ENCODE measurements at regions not wholly inside any gene's neighbourhood (a gene's known extent, or its start where the extent isn't known, plus 50 kb on each side); places are given as distances from the start of the nearest gene placed in this dataset.

GRCh38 chr12:39240587-39240986 is 202.3 kb downstream of the KIF21A start:
- Histone ChIP-seq H3K36me3 (no peaks in the 10 kb centered on the region), H3K9me3 (replicated peaks) (no peaks in the 10 kb centered on the region), H3K4me3 (no peak overlapping the region), H3K4me1 (peaks cover 29% of the 10 kb centered on the region), H3K27me3 (no peaks in the 10 kb centered on the region), H3K27ac (no peak overlapping the region)
- no peak for DNase-seq

GRCh38 chr12:39239490-39240486 is 203.1 kb downstream of the KIF21A start:
- peak in 1 of 2 experiments; percentile 46 for DNase-seq
- H3K27ac ChIP-seq: peak overlapping the region; percentile 33
- no peaks in the 10 kb centered on the region for H3K9me3 ChIP-seq (replicated peaks)
- no peaks in the 10 kb centered on the region for H3K36me3 ChIP-seq
- no peaks in the 10 kb centered on the region for H3K27me3 ChIP-seq
- peaks cover 29% of the 10 kb centered on the region for H3K4me1 ChIP-seq
- H3K4me3 ChIP-seq: no peak overlapping the region

GRCh38 chr12:39237004-39237403 is 205.9 kb downstream of the KIF21A start:
- Histone ChIP-seq H3K9me3 (replicated peaks) (no peaks in the 10 kb centered on the region; the same call in 1 of the 2 replicates), H3K4me1 (peaks cover 29% of the 10 kb centered on the region)

GRCh38 chr12:39235990-39236767 is 206.7 kb downstream of the KIF21A start:
- Histone ChIP-seq H3K9me3 (replicated peaks) (no peaks in the 10 kb centered on the region; the same call in 1 of the 2 replicates), H3K27ac (no peak overlapping the region; the same call in 1 of the 2 replicates), H3K4me1 (peaks cover 29% of the 10 kb centered on the region), H3K4me3 (no peak overlapping the region), H3K27me3 (no peaks in the 10 kb centered on the region), H3K36me3 (no peaks in the 10 kb centered on the region)
- peak in 1 of 2 experiments; percentile 32 for DNase-seq

More at GRCh38 chr12:39237004-39237403, 205.9 kb downstream of the KIF21A start:
- H3K36me3 ChIP-seq: no peaks in the 10 kb centered on the region
- H3K4me3 ChIP-seq: no peak overlapping the region
- DNase-seq: peak in 1 of 2 experiments; percentile 43
- H3K27ac ChIP-seq: no peak overlapping the region; the same call in 1 of the 2 replicates
- H3K27me3 ChIP-seq: no peaks in the 10 kb centered on the region

- no peak for DNase-seq
- peaks cover 31% of the 10 kb centered on the region for H3K4me1 ChIP-seq
- no peaks in the 10 kb centered on the region for H3K36me3 ChIP-seq
- no peaks in the 10 kb centered on the region for H3K27me3 ChIP-seq
- no peak overlapping the region for H3K4me3 ChIP-seq
- H3K27ac ChIP-seq: no peak overlapping the region
- no peaks in the 10 kb centered on the region; the same call in 1 of the 2 replicates for H3K9me3 ChIP-seq (replicated peaks)
Observed at GRCh38 chr12:39230086-39230485, 212.8 kb downstream of the KIF21A start.

GRCh38 chr12:39227218-39227617 is 215.7 kb downstream of the KIF21A start:
- peak; percentile 71 to 84 for DNase-seq
- H3K4me3 ChIP-seq: no peak overlapping the region
- peak overlapping the region; percentile 58 for H3K27ac ChIP-seq
- H3K4me1 ChIP-seq: peaks cover 31% of the 10 kb centered on the region
- no peaks in the 10 kb centered on the region for H3K27me3 ChIP-seq
- H3K9me3 ChIP-seq (replicated peaks): no peaks in the 10 kb centered on the region
- H3K36me3 ChIP-seq: no peaks in the 10 kb centered on the region

GRCh38 chr12:39224971-39225370 is 217.9 kb downstream of the KIF21A start:
- H3K36me3 ChIP-seq: no peaks in the 10 kb centered on the region
- H3K4me3 ChIP-seq: no peak overlapping the region
- H3K9me3 ChIP-seq (replicated peaks): no peaks in the 10 kb centered on the region
- DNase-seq: no peak
- H3K27ac ChIP-seq: no peak overlapping the region
- 0 out of 2 replicates have a peak, but pooled peaks cover 3% of the 10 kb centered on the region for H3K27me3 ChIP-seq
- H3K4me1 ChIP-seq: peaks cover 28% of the 10 kb centered on the region

- Histone ChIP-seq H3K27me3 (no peaks in the 10 kb centered on the region), H3K36me3 (no peaks in the 10 kb centered on the region), H3K4me3 (no peak overlapping the region), H3K4me1 (no peaks in the 10 kb centered on the region), H3K27ac (no peak overlapping the region), H3K9me3 (replicated peaks) (peaks cover 9% of the 10 kb centered on the region; the same call in 1 of the 2 replicates)
- peak in 1 of 2 experiments; percentile 14 for DNase-seq
Observed at GRCh38 chr12:39205969-39206368, 237.0 kb downstream of the KIF21A start.

- Histone ChIP-seq H3K4me1 (no peaks in the 10 kb centered on the region), H3K36me3 (no peaks in the 10 kb centered on the region), H3K27me3 (no peaks in the 10 kb centered on the region), H3K27ac (no peak overlapping the region), H3K4me3 (no peak overlapping the region), H3K9me3 (replicated peaks) (no peaks in the 10 kb centered on the region; the same call in 1 of the 2 replicates)
- peak in 1 of 2 experiments; percentile 27 for DNase-seq
Observed at GRCh38 chr12:39199351-39199750, 243.6 kb downstream of the KIF21A start.

GRCh38 chr12:39188689-39189088 is 254.2 kb downstream of the KIF21A start:
- no peaks in the 10 kb centered on the region for H3K9me3 ChIP-seq (replicated peaks)

GRCh38 chr12:39186744-39187143 is 256.2 kb downstream of the KIF21A start:
- peaks cover 3% of the 10 kb centered on the region; the same call in 1 of the 2 replicates for H3K27me3 ChIP-seq
- H3K9me3 ChIP-seq (replicated peaks): no peaks in the 10 kb centered on the region
- no peak overlapping the region for H3K27ac ChIP-seq

More at GRCh38 chr12:39188689-39189088, 254.2 kb downstream of the KIF21A start:
- Histone ChIP-seq H3K4me1 (no peaks in the 10 kb centered on the region), H3K36me3 (no peaks in the 10 kb centered on the region), H3K27me3 (peaks cover 3% of the 10 kb centered on the region; the same call in 1 of the 2 replicates), H3K4me3 (no peak overlapping the region), H3K27ac (no peak overlapping the region)
- no peak for DNase-seq

GRCh38 chr12:39178837-39179236 is 264.1 kb downstream of the KIF21A start:
- no peak for DNase-seq
- Histone ChIP-seq H3K27ac (no peak overlapping the region), H3K4me1 (no peaks in the 10 kb centered on the region), H3K9me3 (replicated peaks) (no peaks in the 10 kb centered on the region), H3K4me3 (no peak overlapping the region), H3K27me3 (no peaks in the 10 kb centered on the region), H3K36me3 (no peaks in the 10 kb centered on the region)

More at GRCh38 chr12:39186744-39187143, 256.2 kb downstream of the KIF21A start:
- no peak for DNase-seq
- Histone ChIP-seq H3K4me1 (no peaks in the 10 kb centered on the region), H3K36me3 (no peaks in the 10 kb centered on the region), H3K4me3 (no peak overlapping the region)

- H3K36me3 ChIP-seq: no peaks in the 10 kb centered on the region
- no peak for DNase-seq
- H3K4me1 ChIP-seq: no peaks in the 10 kb centered on the region
- no peaks in the 10 kb centered on the region for H3K9me3 ChIP-seq (replicated peaks)
- H3K27ac ChIP-seq: no peak overlapping the region
- no peaks in the 10 kb centered on the region for H3K27me3 ChIP-seq
- no peak overlapping the region for H3K4me3 ChIP-seq
Observed at GRCh38 chr12:39176356-39176755, 266.6 kb downstream of the KIF21A start.

- peaks cover 3% of the 10 kb centered on the region; the same call in 1 of the 2 replicates for H3K27me3 ChIP-seq
- H3K36me3 ChIP-seq: no peaks in the 10 kb centered on the region
- H3K4me1 ChIP-seq: no peaks in the 10 kb centered on the region
- no peak for DNase-seq
- H3K4me3 ChIP-seq: no peak overlapping the region
- H3K27ac ChIP-seq: no peak overlapping the region
- no peaks in the 10 kb centered on the region; the same call in 1 of the 2 replicates for H3K9me3 ChIP-seq (replicated peaks)
Observed at GRCh38 chr12:39173726-39174125, 268.3 kb upstream of the CPNE8 start.
